ENCODE measurements at regions not wholly inside any gene's neighbourhood (a gene's known extent, or its start where the extent isn't known, plus 50 kb on each side); places are given as distances from the start of the nearest gene placed in this dataset.

DNA sequence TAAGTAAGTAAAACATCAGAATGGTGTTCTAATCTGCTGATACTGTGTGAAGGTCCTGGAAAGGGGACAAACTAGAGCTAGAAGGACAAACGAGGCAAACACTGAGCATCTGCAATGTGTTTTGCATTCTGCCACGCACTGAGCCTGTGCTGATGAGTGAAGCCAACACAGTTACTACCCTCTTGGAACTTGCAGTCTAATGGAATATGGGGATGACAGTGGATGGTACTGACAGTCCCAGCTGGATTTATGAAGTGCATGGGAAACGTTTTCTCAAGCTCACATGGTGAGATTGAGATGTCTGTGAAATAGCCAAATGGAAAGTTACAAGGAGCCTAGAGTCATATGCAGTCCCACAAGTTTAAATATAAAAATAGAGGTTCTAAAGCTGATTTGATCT is 86.6 kb downstream of the FOXB1 start:
- Histone ChIP-seq H4K20me1 (replicated peaks; ENCODE audit: control insufficient read depth, insufficient read depth, low read length) (no peaks in the 10 kb centered on the region), H3K4me1 (replicated peaks in 1 of 2; ENCODE audit: control insufficient read depth in 2 of 2, insufficient read depth in 2 of 2, low read length in 2 of 2) (no peaks in the 10 kb centered on the region), H3K4me3 (no peak overlapping the region), H3K79me2 (ENCODE audit: control insufficient read depth, insufficient read depth, low read length) (no peaks in the 10 kb centered on the region), H3K4me2 (ENCODE audit: insufficient read depth, low read length) (no peak overlapping the region), H3K36me3 (ENCODE audit: control insufficient read depth, insufficient read depth, low read length) (no peaks in the 10 kb centered on the region), H3K9ac (ENCODE audit: insufficient read depth in 1 of 2, low read depth in 2 of 2, low read length in 2 of 2) (no peak overlapping the region), H3K27me3 (ENCODE audit: control insufficient read depth in 2 of 2, insufficient read depth in 2 of 2, low read length in 2 of 2) (peaks cover 0 to 6% of the 10 kb centered on the region in 2 experiments; a peak in 1 of 5 replicates), H3K9me1 (ENCODE audit: control insufficient read depth, insufficient read depth, low read length) (no peaks in the 10 kb centered on the region), H2AFZ (ENCODE audit: low read depth, low read length) (no peak overlapping the region), H3K27ac (ENCODE audit: extremely low read depth, low read depth, low read length) (no peak overlapping the region), H3K9me3 (replicated peaks; ENCODE audit: control insufficient read depth, insufficient read depth, low read depth, low read length) (no peaks in the 10 kb centered on the region)
- ATAC-seq, result no peak
- DNase-seq (ENCODE audit: extremely low read depth in 1 of 4, low spot score in 3 of 4), result no peak
- TF ChIP-seq KLF13 (tag; IDR thresholded peaks at IDR 0.05; ENCODE audit: borderline replicate concordance, low read depth), result no peak
- TF ChIP-seq TEAD1 (CRISPR knock-in tag; IDR thresholded peaks at IDR 0.05), result no peak
- TF ChIP-seq U2AF2 (optimal IDR thresholded peaks at IDR 0.05; ENCODE audit: low read depth, low read length), result no peak
- no peak for TF ChIP-seq E2F4 (CRISPR knock-in tag; IDR thresholded peaks at IDR 0.05; ENCODE audit: low read depth)
- no peak for TF ChIP-seq SMARCE1 (IDR thresholded peaks at IDR 0.05)
- no peak for TF ChIP-seq ZNF408 (CRISPR knock-in tag; IDR thresholded peaks at IDR 0.05; ENCODE audit: low read depth)
- ChIA-PET CTCF (ENCODE audit: low intra/inter-chr PET ratio) (no interaction called here), POLR2A (interaction anchor here (0.7 to 1.1 kb wide), 2 partner anchors 11 to 32 kb away, joined by 3 read pairs; no protein-coding TSS in a partner anchor)
- no peak for FAIRE-seq
- no TSS peak for BruUV-seq (replicated peaks)
- WGBS (ENCODE audit: insufficient coverage, low coverage, missing lambda C conversion rate), result 0% methylated on average over 3 of the region's 3 CpGs
- in situ Hi-C loops (cut with MboI), result no loop called here
- intact Hi-C loops (cut with micrococcal nuclease), result no loop called here

All from K562 (cell line).